Astrocyte of the spinal cord (primary cell): ENCODE measurements at regions not wholly inside any gene's neighbourhood (a gene's known extent, or its start where the extent isn't known, plus 50 kb on each side); places are given as distances from the start of the nearest gene placed in this dataset.

Experiments
- DNase-seq: peaks from one replicate; pipeline ENCODE4 v3.0.0; 2011; ENCODE audit warnings: low read depth, low spot score
- H3K4me3 ChIP-seq: 2 replicates; pipeline ENCODE4 v1.5.1; 2011; ENCODE audit warnings: low read depth, mild to moderate bottlenecking, low read length, moderate library complexity
- in situ Hi-C: cut with HindIII; loops from 2 replicates; pipeline ENCODE4 v1.10.0; 2017; ENCODE audit warnings: low sequenced_read_pairs
- TF ChIP-seq, protein P1 (sequence below): IDR thresholded peaks from 2 replicates; pipeline ENCODE4 v1.5.1; 2012; ENCODE audit warnings: low read depth, mild to moderate bottlenecking, low read length, inconsistent platforms

DNA sequence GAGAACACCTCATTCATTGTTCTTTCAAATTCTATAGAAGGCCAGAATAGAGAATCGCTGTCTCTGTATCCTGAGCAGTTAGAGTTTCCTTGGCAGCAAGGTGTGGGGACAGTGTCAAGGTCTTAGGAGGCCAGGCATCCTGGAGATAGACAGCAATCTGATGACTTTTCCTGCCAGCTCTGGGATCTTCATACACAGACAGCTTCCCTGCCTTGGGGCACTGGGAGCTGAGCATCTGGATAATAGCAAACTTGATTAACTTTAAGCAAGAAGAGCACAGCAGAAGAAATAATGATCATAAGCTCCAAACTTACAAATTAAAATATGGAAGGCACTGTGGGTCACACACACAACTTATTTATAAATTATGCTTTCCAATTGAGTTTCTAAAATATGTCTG is 86.1 kb upstream of the STK32A start:
- H3K4me3 ChIP-seq: no peak overlapping the region
- no peak for DNase-seq
- TF ChIP-seq, protein P1, sequence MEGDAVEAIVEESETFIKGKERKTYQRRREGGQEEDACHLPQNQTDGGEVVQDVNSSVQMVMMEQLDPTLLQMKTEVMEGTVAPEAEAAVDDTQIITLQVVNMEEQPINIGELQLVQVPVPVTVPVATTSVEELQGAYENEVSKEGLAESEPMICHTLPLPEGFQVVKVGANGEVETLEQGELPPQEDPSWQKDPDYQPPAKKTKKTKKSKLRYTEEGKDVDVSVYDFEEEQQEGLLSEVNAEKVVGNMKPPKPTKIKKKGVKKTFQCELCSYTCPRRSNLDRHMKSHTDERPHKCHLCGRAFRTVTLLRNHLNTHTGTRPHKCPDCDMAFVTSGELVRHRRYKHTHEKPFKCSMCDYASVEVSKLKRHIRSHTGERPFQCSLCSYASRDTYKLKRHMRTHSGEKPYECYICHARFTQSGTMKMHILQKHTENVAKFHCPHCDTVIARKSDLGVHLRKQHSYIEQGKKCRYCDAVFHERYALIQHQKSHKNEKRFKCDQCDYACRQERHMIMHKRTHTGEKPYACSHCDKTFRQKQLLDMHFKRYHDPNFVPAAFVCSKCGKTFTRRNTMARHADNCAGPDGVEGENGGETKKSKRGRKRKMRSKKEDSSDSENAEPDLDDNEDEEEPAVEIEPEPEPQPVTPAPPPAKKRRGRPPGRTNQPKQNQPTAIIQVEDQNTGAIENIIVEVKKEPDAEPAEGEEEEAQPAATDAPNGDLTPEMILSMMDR: no peak
- in situ Hi-C loops: no loop called here

DNA sequence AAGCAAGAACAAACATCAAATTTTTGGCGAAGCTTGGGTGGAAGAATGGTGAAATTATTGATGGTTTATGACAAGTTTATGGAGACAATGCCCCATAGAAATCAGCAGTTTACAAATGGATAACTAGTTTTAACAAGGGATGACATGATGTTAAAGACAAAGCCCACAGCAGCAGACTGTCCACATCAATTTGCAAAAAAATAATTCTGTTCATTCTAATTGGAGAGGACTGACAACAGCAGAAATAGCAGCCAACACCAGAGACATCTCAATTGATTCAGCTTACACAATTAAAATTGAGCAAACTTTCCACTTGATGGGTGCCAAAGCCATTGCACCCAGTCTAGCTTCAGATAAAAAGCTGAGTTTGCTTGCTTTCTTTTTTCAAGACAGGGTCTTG is 82.7 kb upstream of the STK32A start:
- H3K4me3 ChIP-seq: no peak overlapping the region
- no peak for DNase-seq
- TF ChIP-seq, protein P1: no peak
- in situ Hi-C loops: no loop called here

DNA sequence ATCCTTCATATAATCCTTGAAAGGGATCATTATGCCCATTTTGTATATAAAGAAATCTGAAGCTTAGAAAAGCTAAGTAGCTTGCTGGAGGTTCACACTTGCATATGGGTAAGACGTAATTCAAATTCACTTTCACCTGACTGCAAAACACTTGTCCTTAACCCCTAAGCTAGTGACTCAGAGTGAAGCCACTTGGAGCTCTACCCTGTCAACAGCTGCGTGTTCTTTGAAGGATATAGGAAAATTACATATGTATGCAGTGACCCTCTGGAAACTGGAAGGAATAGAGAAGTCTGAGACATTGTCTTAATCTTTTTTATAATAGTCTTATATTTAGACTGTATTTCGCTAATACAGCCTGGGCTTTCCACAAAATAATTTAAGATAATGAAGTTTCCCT is 80.0 kb upstream of the STK32A start:
- no peak for DNase-seq
- in situ Hi-C loops: no loop called here
- H3K4me3 ChIP-seq: no peak overlapping the region
- TF ChIP-seq, protein P1: no peak

DNA sequence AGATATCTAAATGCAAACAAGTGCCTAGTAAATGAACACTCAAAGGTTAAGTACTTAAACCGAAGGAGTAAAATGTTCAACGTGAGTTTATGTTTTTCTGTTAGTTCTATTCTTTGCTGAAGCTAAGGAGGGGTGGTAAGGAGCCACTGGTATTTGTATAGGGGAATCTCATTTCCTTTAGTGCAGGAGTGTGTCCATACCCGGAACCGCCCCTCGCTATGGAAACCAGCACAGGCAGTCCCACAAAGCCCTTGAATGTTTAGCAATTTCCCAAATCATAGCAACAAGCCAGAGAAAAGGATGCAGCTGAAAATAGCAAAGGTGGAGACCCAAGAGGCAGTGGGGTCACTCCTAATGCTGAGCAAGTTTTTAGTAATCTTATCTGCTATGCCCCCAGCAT is 78.8 kb upstream of the STK32A start:
- TF ChIP-seq, protein P1: no peak
- in situ Hi-C loops: no loop called here

DNA sequence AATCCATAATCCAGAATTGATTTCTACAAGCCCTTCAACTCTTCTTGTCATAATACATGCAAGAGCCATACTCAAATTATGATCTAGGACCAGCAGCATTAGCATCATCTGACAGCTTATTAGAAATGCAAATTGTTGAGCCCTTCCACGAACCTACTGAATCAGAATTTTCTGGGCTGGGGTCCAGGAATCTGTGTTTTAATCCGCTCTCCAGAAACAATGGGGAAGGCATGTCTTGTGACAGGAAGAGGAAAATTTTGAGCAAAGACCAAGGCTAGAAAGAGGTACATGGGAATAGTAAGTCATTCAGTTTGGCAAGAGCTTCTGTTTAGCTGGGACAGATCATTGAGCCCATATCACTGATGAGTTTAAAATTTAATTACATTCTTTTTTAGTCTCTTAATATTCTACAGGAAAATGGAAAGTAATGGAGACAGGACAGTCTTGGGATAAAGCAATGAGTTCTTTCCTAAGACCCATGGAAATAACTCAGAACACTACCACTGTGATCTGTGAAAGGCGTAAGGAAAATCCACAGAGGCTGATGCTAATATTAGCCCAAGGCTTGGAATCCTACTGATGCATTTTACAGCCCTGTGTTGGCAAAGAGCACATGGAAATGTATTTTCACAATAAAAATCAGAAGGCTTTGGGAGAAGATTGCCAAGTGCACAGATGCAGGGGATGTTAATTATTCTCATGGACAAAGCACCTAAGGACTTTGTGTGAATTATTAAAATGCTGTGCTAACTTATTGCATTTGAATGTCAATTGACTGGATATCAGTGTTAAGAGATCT is 73.7 kb upstream of the STK32A start:
- no peak for DNase-seq
- TF ChIP-seq, protein P1: no peak
- in situ Hi-C loops: no loop called here
- no peak overlapping the region for H3K4me3 ChIP-seq

More for the DNA sequence above, 78.8 kb upstream of the STK32A start:
- no peak overlapping the region for H3K4me3 ChIP-seq
- DNase-seq: no peak

DNA sequence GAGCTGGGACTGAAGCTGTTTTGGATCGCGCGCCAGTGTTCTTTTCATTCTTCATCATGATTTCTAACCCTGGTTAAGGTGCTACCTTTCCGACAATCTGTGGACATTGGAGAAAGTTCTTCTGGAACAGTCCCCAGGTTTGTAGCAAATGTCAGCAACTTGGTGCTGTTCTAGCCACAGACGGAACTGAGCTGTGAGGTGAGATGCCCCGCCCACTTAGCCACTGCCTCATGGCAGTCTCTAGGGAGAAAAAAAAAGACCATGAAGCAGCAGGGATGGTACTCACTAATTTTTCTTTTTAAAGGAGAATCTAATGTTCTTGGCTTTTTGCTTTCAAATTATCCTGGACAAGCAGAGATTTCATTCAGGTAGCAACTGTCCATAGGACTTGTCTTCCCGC is 72.1 kb upstream of the STK32A start:
- in situ Hi-C loops: no loop called here
- TF ChIP-seq, protein P1: no peak
- DNase-seq: no peak
- H3K4me3 ChIP-seq: no peak overlapping the region
